ENCODE measurements at regions not wholly inside any gene's neighbourhood (a gene's known extent, or its start where the extent isn't known, plus 50 kb on each side); places are given as distances from the start of the nearest gene placed in this dataset.
"Not testable (repeated sequence)": the region's sequence is repeated elsewhere in the genome, so short reads cannot be mapped to it uniquely, and the experiment has no call there.

- H2BK120ac ChIP-seq (replicated peaks; ENCODE audit: low read depth, low read length); H2AFZ ChIP-seq (ENCODE audit: low read length); H3K79me2 ChIP-seq (ENCODE audit: control insufficient read depth in 1 of 2, insufficient read depth in 2 of 2, low read length in 2 of 2); H4K8ac ChIP-seq (ENCODE audit: extremely low read depth, insufficient read depth, low read length); H3K18ac ChIP-seq (ENCODE audit: extremely low read depth, low read length); H2BK12ac ChIP-seq (ENCODE audit: low read depth, low read length); H3K27ac ChIP-seq (ENCODE audit: low read depth, low read length); H3K4me2 ChIP-seq (ENCODE audit: insufficient read depth in 1 of 2, low read depth in 2 of 2, low read length in 2 of 2); H4K5ac ChIP-seq (ENCODE audit: insufficient read length, low read depth, low read length); H3K4ac ChIP-seq (replicated peaks; ENCODE audit: insufficient read length, low read depth, low read length); H3K23me2 ChIP-seq (ENCODE audit: low read depth, low read length); CTCF ChIA-PET (ENCODE audit: partially characterized antibody); H3K27me3 ChIP-seq (replicated peaks in 1 of 4; ENCODE audit: control insufficient read depth in 3 of 4, extremely low read depth in 1 of 4, insufficient read depth in 3 of 4, low read length in 3 of 4); H3K4me3 ChIP-seq (ENCODE audit: extremely low read depth in 1 of 4, insufficient read depth in 2 of 4, low read depth in 3 of 4, low read length in 4 of 4); H3K56ac ChIP-seq (replicated peaks; ENCODE audit: insufficient read length, low read depth, low read length); H2BK5ac ChIP-seq (ENCODE audit: low read depth, low read length); H4K91ac ChIP-seq (replicated peaks; ENCODE audit: insufficient read length, low read length); H3K9me3 ChIP-seq (ENCODE audit: insufficient read depth in 2 of 2, low read depth in 1 of 2, low read length in 1 of 2); H3K9ac ChIP-seq (replicated peaks in 1 of 4; ENCODE audit: extremely low read depth in 1 of 4, low read depth in 3 of 4, low read length in 3 of 4); H3K79me1 ChIP-seq (ENCODE audit: low read depth, low read length); H2BK15ac ChIP-seq (ENCODE audit: low read length); FAIRE-seq; H3K4me1 ChIP-seq (replicated peaks in 1 of 4; ENCODE audit: control insufficient read depth in 3 of 4, insufficient read depth in 4 of 4, low read length in 3 of 4); H3K14ac ChIP-seq (ENCODE audit: insufficient read length); H2AK5ac ChIP-seq (ENCODE audit: low read depth, low read length); POLR2A ChIA-PET (ENCODE audit: partially characterized antibody); H3K36me3 ChIP-seq (ENCODE audit: control insufficient read depth in 2 of 4, insufficient read depth in 4 of 4, low read length in 3 of 4); H4K20me1 ChIP-seq (replicated peaks in 1 of 2; ENCODE audit: control insufficient read depth in 1 of 2, insufficient read depth in 2 of 2, low read length in 2 of 2); DNase-seq (ENCODE audit: low read depth in 1 of 2, low spot score in 2 of 2); H2BK20ac ChIP-seq (ENCODE audit: low read length); H3K23ac ChIP-seq (ENCODE audit: insufficient read length): not testable (repeated sequence)
- 93% methylated on average over 2 of the region's 4 CpGs; no CpG with 5 or more reads in 1 of the 2 experiments for WGBS, 2 experiments (ENCODE audit: extremely low coverage in 1 of 2, insufficient coverage in 1 of 2, insufficient read length in 1 of 2, insufficient replicate concordance in 2 of 2, low coverage in 1 of 2, low lambda C conversion rate in 2 of 2, missing lambda C conversion rate in 1 of 2)
These were observed 570.0 kb upstream of the CDH11 start for GRCh38 chr16:65691846-65692245.

Measured in H1 (cell line).